HG02884 (cell line): ENCODE measurements at regions not wholly inside any gene's neighbourhood (a gene's known extent, or its start where the extent isn't known, plus 50 kb on each side); places are given as distances from the start of the nearest gene placed in this dataset.
"Not testable (repeated sequence)": the region's sequence is repeated elsewhere in the genome, so short reads cannot be mapped to it uniquely, and the experiment has no call there.

Source experiments
- ATAC-seq: cut with Tn5 transposase; IDR thresholded peaks from one replicate; pipeline ENCODE4 v1.9.1; 2021; ENCODE audit warnings: mild to moderate bottlenecking, moderate library complexity; ENCODE audit not compliant: unreplicated experiment

DNA sequence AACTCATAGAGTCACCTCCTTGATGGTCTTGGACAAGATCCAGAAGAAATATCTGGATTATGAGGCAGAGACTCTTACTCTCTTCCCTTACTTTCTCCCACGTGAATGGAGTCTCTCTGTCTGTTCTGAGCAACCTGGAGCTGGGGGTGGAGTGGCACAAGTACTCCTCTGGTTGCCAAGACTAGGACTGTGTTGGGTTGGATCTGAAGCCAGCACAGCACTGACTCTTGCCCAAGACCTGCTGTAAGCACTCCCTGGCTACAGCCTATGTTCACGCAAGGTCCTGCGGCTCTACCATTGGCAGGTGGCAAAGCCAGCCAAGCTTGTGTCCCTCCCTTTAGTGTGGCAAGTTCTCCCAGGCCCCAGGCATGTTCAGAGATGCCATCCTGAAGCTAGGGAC lies 488.2 kb upstream of the NRG3 start:
- ATAC-seq: no peak

DNA sequence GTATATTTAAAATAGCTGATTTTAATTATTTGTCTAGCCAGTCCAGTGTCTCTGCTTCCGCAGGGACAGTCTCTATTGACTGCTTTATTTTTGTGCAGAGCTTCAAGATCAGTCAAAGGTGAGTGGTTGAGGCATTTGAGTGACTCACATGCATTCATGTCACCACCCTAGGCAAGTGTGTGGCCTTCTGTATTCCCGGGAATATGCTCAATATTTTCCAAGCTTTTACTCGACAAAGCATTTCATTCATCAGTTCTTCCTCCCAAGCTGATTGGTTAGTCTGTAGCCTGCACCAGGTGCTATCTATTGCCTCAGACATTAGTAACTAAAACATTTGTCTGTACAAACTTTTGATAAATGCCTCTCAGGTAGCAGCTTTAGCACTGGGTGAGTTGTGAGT lies 471.5 kb upstream of the NRG3 start:
- ATAC-seq: no peak

DNA sequence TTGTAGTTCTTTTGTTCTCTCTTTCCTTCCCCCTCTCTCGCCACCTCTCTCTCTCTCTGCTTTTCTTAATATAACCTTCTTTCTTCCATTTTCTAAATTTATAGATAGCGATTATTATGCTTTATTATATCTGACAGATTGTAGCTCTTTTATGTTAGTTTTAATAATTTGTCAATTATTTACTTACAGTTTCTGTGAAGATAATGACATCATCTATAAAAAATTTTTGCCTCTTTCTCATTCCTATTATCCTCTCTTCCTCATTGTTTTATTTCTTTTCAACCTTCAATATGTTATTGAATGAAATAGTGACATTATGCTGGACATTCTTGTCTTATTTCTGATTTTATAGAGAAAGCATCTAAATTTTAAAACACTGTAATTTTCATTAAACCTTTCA lies 469.6 kb upstream of the NRG3 start:
- ATAC-seq: no peak

DNA sequence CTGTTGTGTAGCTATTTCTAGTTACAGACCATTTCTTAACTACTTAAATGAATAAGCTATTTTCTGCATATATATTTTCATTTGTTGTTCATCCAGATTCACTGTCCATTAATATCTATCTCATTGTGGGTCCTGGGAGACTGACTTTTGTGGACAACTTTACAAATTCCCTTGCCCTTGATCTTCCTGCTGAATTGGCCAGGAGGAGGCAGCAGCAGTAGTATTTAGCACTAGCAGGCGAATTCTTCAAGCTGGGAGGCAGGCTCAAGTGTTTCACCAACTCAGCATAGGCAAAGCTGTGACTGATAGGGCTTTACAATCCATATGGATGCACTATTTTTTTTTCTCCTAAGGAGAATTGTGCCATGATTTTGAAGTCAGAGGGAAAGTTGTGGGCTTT lies 461.0 kb upstream of the NRG3 start:
- no peak for ATAC-seq

DNA sequence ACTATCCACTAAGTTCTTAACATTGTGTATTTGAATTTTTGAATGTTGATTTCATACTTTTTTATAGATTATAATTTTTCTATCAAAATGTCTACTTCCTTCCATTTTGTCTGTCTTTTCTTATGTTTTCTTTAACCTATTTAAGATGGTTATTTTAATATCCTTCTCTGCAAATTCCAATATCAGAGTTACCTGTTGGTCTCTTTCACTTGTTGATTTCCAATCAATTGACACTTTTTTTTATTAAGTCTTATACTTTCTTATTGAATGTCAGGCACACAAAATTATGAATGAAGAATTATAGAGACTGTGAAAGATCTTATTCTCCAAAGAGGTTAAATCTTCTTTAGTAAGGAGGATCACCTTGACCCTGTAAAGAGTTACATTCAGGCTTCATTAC lies 448.3 kb upstream of the NRG3 start:
- no peak for ATAC-seq

DNA sequence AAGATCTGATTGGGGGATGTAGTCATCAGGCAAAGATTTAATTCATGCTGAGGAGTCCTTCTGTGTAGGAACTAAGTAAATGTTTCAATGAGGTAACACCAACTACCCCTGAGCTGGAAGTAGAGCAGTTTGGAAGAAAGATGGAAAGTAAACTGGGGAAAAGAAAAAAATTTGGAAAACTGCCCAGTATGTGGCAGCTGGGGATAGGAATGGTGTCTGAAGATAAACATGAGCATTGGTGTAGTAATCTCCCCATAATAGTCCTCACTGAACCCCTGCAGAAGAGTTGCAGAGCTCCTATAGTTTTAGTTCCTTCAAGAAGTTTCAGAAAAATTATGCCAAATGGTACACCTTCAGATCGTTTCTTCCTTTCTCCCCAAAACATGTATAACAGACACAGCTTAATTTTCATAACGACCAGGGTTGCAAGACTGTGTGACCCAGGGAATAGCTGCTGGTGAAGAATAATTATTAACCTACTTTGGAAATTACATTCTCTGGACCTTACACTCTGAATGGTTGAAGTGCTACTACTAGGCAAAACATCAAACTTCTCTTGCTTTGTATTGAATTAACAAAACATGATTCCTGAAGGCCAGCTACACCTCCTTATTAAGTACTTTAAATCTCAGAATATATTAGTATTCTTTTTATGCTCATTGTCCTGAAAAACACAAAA lies 446.4 kb upstream of the NRG3 start:
- no peak for ATAC-seq

DNA sequence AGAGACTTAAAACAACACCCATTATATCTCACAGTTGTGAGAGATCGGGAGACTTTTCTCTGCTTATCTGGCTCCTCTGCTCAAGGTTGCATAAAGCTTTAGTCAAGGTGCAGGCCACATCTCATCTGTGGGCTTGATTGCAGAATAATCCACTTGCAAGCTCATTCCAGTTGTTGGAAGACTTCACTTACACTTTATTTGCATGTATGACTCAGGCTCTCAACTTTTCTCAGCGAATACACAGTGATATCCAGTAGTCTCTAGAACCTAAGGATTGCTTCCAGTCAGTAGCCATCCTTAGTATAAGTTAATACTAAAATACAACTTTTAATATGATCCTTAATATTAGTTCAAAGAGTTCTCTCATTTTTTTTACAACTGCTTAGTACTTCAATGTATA lies 435.5 kb upstream of the NRG3 start:
- ATAC-seq: no peak

DNA sequence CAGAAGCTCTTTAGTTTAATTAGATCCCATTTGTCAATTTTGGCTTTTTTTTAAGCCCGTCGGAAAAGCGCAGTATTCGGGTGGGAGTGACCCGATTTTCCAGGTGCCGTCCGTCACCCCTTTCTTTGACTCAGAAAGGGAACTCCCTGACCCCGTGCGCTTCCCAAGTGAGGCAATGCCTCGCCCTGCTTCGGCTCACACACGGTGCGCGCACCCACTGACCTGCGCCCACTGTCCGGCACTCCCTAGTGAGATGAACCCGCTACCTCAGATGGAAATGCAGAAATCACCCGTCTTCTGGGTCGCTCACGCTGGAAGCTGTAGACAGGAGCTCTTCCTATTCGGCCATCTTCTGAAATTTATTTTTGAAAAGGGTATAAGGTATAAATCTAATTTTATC lies 433.4 kb upstream of the NRG3 start:
- not testable (repeated sequence) for ATAC-seq

DNA sequence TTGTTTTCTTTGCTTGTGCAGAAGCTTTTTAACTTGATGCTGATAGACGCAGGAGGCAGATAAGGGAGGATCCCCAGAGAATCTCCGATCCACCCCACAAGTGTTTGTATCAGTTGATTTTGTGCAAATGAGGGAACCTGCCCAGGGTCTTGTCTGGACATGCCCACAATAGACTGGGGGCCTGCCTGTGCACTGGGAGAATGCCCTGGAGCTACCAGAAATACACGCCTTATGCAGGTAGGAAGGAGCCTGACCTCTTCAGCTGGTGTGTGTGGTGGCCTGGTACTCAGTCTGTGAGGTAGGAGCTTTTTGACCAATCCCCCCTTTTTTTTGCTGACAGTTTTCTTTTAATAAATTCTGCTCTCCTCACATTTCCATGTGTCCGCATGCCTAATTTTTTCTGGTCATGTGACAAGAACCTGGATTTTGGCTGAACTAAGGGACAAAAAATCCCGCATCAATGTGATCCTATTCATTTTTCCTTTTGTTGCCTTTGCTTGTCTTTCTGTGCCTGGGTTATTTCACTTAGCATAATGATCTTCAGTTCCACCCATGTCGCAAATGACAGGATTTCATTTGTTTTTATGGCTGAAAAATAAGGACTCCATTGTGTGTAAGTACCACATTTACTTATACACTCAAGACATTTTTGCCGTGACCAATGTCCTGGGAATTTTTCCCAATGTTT lies 430.6 kb upstream of the NRG3 start:
- no peak for ATAC-seq

DNA sequence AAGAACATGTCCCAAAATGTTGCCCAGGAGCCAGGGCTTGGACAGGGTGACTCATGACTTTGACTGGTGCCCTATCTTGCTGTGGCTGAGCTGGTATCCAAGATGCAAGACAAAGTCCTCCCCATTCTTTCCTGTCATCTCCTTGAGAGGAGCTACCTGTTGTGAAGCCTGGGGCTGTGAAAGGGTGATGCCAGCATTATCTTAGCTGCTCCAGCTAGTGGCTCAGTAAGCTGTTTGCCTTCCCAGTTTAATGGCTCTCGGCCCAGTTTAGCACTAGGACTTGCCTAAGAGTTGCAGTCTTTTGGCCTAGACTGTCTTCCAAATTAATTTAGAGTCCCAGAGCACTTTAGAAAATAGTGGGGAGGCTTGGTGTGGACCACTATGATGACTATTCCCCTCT lies 424.3 kb upstream of the NRG3 start:
- no peak for ATAC-seq

DNA sequence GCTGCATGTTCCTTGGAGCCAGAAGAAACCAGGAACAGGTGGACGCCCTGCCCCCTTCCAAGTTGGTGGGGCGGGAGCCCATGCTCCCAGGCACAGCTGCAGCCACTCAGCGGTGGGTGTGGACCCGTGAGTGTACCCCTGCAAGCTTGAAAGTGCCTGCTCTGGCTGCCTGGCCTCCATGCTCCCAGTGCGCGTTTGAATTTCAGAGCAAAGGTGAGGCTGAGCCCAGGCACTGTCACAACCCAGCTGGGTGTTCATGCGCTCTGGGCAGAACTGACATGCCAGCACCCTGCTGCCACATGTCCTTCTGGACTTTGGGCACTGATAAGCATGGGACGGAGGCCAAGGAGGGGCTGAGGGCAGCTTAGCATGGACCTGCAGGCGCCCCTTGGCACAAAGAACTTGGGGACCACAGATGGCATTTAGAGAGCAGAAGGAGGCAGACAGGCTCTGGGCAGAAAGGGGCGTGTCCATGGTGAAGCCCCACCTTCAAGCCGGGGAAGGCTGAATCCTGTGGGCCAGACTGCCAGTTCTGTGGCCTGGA lies 402.0 kb upstream of the NRG3 start:
- ATAC-seq: no peak

DNA sequence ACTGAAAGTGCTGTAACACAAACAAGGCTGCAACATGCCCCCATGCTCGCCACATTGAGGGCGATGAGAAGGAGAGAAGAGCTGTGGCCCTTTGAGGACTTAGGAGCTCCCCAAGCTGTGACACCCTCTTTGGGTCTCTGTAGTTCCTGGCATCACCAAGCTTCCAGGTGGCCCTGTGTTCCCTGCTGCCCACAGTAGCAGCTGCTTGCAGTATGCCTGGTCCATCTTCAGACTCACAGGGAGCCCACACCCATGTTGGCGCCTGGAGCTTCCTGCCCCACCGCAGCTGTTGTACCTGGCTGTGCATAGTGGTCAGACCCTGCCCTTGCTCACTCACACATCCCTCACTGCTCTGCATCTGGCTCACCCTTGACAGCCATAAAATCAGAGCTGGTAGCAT lies 401.2 kb upstream of the NRG3 start:
- no peak for ATAC-seq

DNA sequence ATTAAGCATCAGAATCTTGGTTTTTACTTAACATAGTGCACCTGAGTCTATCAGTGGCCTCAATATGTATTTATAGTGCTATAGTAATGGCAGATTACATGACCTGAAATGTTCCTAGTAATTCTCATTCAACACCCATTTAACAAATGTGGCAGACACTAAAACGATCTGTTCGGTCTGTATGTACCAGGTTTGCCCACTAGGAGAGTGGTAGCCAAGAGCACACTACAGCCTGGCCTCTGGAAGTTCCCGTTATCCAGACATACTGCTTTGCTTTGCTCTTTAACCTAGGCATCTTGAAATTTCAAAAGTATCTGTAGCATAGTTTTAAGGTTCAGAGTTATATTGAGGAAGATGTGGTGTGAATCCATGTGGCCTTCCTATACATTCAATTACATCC lies 395.7 kb upstream of the NRG3 start:
- no peak for ATAC-seq

DNA sequence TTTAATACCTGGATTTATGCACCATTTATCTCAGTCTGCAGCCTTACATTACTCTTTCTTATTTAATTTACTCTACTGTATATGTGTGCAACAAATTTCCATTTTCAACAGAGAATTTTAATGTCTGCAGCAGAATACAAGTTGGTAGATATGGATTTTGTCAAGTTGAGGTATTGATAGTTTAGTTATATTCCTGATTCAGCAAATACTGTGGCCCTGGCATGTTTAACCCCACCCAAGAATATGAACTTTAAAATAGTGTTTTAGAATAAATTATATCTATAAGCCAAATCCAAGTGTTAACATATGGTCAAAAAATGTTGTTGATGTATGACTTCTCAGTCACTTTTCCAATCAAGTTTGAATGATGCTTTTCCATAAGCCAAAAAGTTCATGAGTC lies 378.4 kb upstream of the NRG3 start:
- no peak for ATAC-seq

DNA sequence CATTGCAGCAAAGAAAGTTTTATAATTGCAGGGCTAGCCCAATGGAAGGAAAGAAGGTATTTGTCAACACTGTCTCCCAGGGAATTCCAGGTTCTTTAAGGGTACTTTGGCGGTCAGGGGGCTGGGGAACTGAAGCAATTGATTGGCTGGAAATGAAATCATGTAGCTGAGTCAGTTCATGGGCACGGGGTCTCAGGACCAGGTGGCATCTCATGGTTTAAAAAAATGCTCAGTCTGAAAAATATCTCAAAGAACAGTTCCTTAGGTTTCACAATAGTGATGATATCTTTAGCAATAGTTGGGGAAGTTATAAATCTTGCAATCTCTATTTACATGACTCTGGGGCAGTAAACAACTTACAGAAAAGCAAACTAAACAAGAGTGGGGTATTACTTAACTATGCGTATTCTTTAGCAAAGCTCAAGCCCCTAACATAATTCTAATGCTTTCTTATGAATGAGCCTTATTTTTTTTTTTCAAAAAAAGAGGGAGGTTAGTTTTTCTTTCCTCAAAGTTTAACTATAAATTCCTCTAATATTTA lies 376.9 kb upstream of the NRG3 start:
- ATAC-seq: no peak

DNA sequence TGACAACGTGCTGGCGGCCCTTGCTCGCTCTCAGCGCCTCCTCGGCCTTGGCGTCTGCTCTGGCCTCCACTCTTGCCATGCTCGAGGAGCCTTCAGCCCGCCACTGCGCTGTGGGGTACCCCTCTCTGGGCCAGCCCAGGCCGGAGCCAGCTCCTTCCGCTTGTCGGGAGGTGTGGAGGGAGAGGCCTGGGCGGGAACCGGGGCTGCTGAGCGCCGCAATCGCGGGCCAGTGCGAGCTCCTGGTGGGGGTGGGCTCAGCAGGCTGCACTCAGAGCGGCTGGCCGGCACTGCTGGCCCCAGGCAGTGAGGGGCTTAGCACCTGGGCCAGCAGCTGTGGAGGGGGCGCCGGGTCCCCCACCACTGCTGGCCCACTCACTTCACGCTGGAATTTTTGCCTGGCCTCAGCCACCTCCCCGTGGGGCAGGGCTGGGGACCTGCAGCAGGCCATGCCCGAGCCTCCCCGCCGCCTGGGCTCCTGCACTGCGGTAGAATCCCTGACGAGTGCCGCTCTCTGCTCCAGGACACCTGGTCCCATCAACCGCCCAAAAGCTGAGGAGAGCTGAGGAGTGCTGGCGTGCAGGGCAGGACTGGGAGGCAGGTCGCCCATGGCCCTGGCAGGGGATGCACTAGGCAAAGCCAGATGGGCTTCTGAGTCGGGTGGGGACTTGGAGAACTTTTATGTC lies 372.2 kb upstream of the NRG3 start:
- ATAC-seq: no peak

DNA sequence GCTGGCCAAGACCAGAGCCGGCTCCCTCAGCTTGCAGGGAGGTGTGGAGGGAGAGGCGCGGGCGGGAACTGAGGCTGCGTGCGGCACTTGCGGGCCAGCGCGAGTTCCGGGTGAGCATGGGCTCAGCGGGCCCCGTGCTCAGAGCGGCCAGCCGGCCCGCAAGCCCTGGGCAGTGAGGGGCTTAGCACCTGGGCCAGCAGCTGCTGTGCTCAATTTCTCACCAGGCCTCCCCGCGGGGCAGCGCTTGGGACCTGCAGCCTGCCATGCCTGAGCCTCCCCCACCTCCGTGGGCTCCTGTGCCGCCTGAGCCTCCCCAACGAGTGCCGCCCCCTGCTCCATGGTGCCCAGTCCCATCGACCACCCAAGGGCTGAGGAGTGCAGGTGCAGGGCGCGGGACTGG lies 369.2 kb upstream of the NRG3 start:
- ATAC-seq: not testable (repeated sequence)

DNA sequence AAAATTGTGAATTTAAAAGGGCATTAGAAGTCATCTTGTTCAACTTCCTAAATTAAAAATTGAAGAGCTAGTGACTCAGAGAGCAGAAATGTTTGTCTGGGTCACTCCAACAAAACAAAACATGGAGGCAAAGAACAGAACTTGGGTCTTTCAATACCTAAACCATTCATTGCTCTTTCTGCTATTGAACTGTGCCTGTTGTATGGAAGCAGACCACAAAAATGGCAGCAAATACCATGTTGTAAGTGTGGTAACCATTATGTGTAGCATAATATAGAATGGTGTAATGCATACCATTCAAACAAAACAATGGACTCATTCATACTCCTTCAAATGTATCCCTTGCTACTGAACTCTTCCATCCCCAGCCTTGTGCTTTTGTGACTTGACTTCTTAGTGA lies 360.2 kb upstream of the NRG3 start:
- no peak for ATAC-seq

DNA sequence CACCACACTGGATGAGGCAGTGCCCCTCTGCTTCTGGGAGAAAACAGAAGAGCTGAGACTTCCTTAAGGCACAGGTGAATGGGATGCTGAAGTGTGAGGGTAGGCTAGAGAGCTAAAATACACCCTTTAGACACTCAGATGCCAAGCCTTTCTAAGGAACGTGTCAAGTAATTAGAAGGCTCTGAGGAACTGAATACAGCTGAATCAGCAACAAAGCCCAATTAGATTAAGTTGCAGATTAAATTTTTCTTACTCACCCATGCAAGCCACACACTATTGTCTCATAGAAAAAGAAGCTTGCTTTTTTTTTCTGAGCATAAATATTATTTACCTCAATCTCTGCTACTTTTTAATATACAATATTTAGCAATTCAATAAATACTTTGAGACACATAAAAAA lies 354.3 kb upstream of the NRG3 start:
- no peak for ATAC-seq

DNA sequence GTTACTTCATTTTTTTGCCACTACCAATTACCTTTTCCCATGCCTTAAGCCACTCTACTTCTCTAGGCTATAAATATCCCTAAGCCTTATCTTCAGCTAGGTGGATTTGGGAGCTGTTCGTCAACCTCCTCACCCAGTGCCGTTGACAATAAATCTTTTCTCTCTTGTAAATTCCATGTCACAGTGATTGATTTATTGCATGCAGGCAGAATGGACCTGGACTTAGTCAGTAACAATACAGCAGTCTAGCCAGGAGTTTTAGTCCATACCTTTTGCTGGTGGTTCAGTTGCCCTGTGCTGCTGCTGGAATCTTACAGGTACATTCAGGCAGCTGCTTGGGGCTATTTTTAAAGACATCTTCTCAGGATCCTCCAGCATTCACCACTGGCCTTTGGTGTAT lies 350.5 kb upstream of the NRG3 start:
- ATAC-seq: no peak

DNA sequence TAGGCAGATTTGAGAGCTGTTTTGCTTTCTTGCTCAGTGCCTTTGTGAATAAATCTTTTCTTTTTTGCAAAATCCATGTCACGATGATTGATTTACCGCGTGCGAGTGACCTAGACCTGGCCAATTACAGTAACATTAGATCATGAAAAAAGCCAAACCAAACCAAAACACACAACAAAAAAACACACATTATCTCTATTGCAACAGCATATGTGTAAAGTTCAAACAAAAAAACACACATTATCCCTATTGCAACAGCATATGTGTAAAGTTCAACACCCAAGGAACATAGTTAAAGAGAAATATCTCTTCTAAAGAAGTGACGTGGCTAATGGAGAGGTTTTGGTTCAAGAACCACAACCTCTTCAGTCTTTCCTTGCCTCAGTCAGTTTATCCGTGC lies 342.6 kb upstream of the NRG3 start:
- ATAC-seq: no peak

DNA sequence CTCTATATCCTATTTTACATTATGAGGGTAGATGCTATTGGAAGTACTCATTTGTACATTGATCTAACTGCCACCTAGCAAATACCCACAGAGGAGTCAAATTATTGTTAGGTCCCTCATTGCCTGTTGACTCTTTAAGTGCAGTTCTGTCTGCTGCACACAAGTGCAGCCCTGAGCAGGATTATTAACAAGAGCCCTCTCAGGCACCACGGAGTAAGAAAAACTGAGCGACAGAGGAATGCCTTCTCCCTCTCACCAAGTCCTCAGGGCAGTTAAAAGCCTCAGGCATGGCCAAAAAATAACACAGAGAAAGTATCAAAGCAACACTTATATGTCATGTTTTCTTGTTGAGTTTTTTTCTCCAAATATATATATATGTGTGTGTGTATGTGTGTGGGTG lies 340.0 kb upstream of the NRG3 start:
- ATAC-seq: no peak
